GM21528 (cell line): ENCODE measurements at regions not wholly inside any gene's neighbourhood (a gene's known extent, or its start where the extent isn't known, plus 50 kb on each side); places are given as distances from the start of the nearest gene placed in this dataset.

ENCODE experiments used
- ATAC-seq: cut with Tn5 transposase; IDR thresholded peaks from one replicate; pipeline ENCODE4 v1.9.1; 2021; ENCODE audit warnings: mild to moderate bottlenecking, moderate library complexity; ENCODE audit not compliant: unreplicated experiment, low FRiP score

GRCh38 chr3:16048435-16049318 is 125.8 kb upstream of the GALNT15 start:
- ATAC-seq: peak; percentile 86

DNA sequence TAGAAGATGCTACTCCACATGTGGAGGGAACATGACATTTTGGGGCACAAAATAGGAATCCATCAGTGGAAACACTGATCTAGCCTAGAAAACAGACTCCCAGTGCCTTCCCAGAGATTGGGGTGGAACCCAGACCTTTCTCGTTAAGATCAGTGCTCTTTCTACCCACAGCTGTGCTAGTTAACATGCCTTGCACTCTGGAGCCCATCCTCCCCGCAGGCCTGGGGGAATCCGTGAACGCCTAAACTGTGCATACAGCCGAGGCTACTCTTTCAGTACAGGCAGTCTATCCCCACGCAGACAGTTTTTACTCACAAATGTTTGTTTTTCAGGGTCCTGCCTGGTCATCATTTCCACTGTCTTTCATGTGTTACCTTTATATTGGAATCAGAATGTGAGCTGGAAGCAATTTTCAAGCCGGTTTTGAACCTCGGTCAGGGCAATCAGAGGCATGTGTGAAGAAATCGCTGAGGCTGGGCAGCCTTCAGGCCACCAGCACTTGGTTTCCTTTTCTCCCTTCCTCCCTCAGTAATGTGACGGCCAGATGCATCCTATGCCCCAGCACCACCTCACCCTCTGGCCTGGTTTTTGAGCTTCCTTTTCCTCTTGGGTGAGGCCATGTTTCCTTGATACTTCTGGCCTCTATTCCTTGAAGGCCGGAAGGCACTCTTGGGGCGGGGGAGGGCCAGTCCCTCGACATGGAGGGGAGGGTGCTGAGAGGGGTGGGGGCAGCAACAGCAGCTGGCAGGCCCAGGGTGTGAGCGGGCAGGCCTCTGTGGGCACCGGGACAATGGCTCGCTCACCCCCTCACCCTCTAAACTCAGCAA is 123.6 kb upstream of the GALNT15 start:
- no peak for ATAC-seq

- ATAC-seq: no peak
Measured at GRCh38 chr3:16051691-16052090, 122.8 kb upstream of the GALNT15 start.

DNA sequence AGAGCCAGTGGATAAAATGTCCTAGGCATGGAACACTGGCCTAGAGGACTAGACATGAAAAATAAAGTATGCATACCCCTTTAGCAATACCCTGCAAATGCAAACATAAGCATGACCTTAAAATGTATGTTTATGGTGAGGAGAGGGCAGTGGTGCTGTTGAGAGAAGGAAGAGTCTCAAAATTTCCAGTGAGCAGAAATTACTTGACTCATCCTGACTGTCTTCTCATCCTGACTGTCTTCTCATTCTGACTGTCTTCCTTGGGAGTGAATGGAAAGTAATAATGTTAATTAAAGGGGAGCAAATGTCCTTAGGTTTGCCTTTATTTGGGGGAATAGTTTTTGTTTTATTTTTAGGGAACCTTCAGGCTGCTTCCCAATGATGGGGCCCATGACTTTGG is 121.5 kb upstream of the GALNT15 start:
- ATAC-seq: no peak

GRCh38 chr3:16053794-16054193 is 120.7 kb upstream of the GALNT15 start:
- ATAC-seq: no peak

DNA sequence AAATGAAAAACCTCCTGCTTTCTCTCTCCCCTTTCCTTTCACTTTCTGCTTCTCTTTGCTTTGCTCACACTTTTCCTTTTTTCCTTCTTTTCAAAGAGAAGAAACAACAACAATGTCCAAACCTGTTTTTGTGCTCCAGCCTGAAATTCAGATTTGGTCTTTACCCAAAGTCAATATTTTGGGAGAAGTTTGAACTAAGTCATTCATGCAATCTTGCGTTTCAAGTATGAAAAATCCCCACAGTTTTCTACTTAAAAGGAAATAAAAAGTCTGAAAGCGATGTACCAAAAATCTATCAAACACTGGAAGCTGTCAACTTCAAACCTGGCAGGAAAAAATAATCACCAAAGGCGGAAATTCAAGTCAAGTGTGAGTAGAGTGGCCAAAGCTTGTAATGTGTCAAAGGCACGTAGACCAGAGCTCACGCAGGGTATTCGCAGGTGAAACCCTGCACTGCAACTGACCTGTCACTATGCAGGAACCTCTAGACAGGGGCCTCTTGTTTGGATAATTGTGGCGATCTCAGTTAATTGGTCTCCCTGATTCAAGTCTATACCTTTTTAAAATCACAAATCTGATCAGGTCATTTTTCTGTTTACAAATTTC is 118.8 kb upstream of the GALNT15 start:
- no peak for ATAC-seq

GRCh38 chr3:16056217-16056616 is 118.3 kb upstream of the GALNT15 start:
- no peak for ATAC-seq

DNA sequence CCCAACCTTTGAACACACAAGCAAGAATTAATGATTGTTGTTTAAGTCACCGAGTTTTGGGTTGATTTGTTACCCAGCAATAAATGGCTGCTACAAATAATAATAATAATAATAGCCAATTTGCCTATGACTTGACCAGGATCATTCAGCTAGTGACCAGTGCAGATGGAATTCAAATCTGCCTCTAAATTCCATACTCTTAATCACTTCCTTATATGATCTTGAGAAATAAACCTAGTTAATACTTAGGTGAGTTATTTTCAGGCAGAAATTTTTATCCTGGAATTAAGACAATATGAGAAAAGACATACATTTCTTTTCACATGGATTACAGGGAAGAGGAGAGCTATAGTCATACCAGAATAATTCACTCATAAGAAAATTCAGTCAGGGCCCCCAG is 116.0 kb upstream of the GALNT15 start:
- no peak for ATAC-seq

GRCh38 chr3:16059081-16059537 is 115.4 kb upstream of the GALNT15 start:
- no peak for ATAC-seq

- ATAC-seq: no peak
Measured at GRCh38 chr3:16059711-16060357, 114.6 kb upstream of the GALNT15 start.

DNA sequence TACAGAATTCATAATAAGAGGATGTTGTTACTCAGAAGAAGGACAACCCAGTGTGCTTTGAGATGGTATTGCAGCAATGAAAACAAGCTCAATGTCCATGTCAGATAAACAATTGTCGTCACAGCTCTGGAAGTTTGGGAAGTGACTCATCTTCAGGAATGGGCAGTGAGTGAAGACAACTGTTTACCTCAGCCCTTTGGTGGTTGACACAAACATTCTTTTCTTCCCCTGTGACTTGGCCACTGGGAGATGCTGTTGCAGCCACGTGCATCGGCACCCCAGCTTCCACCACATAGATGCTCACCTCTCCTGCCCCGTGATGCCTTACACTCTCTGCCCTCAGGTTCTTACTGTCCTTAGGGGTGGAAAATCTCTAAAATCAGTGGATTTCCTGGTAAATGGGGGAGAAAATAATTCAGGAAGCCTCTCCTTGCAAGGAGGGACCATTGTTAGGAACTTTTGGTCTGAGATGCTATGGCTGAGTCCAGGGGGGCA is 114.1 kb upstream of the GALNT15 start:
- ATAC-seq: no peak

DNA sequence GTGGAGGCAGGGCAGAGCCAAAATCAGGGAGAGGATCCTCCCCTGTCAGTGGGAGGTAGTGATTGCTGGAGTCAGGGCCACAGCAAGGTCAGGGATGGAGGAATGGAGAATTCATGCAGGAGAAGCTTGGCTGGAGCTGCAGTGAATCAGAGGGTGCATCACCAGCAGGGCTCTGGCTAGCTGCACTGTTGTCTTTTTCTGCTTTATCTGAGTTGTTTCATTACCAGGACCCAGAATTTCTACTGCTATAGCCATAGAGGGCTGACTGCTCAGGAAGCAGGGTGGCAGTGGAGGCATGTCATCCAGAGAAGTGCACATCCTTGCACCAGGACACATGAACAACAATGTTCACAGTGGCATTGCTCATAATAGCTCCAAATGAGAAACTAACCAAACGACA is 113.5 kb upstream of the GALNT15 start:
- no peak for ATAC-seq

GRCh38 chr3:16061491-16061890 is 113.0 kb upstream of the GALNT15 start:
- no peak for ATAC-seq

GRCh38 chr3:16063603-16064002 is 110.9 kb upstream of the GALNT15 start:
- ATAC-seq: no peak

DNA sequence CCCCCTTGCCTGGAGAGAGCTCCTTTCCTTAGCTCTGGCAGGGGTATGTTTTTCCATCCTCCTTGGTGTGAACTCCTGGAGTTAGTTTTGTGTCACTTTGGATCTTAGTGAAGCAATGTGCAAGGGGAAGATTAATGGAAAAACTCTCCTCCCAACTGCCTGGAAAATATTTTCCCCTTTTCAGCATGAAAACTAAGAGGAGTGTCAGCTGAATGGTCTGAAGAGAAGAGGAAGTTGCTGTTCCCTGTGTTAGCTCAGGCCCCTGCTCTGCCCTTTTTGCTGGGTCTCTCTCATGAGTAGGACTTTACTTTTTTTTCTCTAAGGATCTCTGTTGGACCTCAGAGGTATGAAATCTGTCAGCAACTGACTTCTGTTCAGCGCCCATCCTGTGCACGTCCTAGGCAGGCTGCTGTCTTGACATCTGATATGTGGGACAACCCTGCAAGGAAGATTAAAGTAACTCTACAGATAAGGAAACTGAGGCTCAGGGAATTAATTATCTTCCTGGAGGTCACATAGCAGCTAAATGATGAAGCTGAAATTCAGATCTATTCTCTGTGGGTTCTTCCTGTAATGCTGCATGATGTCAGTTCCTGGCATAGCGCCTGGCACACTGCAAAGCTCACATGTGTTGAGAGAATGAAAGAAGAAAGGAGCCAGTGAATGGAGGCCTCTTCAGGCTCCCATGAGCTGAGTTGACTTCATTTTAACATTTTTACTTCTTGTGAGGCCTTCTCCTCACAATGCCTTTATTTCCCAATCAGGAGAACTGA is 109.7 kb upstream of the GALNT15 start:
- ATAC-seq: no peak

DNA sequence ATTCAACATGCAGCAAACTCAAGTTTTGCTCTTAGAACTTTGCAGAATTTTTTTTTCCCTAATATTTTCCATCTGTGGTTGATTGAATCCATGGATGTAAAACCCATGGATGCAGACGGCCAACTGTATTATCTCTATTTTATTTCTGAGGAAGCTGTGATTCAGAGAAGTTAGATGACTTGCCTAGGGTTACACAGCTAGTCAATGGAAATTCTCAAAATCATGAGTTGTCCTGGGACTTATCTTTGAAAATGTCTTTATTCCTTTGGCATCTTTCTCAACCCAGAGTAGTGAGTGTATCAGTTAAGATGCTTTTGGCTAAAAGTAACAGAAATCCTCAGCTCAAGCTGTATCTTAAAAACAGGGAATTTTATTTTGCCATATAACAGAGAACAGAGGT is 107.9 kb upstream of the GALNT15 start:
- ATAC-seq: no peak

GRCh38 chr3:16066975-16067374 is 107.5 kb upstream of the GALNT15 start:
- no peak for ATAC-seq

GRCh38 chr3:16067837-16068471 is 106.5 kb upstream of the GALNT15 start:
- no peak for ATAC-seq
